Activated T-cell treated with anti-CD3 and anti-CD28 coated beads for 24 hours (primary cell): ENCODE measurements at regions not wholly inside any gene's neighbourhood (a gene's known extent, or its start where the extent isn't known, plus 50 kb on each side); places are given as distances from the start of the nearest gene placed in this dataset.

Experiments
- DNase-seq: peaks from one replicate; pipeline ENCODE4 v3.0.0-alpha.2; 2020; ENCODE audit warnings: low read depth

DNA sequence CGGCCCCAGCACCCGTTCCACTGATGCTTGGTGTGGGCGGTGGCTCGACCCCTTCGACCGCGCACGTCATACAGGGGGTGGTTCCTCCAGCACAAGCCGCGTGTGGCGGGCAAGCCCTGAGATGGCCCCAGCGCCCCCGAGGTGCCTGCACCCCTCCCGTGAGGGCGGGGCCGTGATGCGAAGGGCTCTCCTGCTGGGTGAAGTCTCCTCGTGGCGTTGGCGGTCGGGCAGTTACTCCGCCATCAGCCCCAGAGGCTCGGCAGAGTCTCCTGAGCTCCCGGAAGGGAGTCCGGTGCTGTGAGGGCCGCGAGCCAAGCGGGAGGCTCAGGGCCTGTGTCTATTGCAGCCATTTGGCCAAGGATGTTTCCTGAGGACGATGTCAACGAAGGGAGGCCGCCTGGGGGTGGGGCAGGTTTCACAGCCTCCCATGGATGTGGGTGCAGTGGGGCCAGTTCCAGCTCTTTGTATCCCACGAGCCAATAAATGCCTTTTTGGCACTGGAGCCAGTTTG, 78.1 kb upstream of the GALNT9 start:
- DNase-seq: no peak

- DNase-seq: no peak
These were observed 77.4 kb upstream of the GALNT9 start for GRCh38 chr12:132406493-132407450.

GRCh38 chr12:132405742-132406251, 76.4 kb upstream of the GALNT9 start:
- no peak for DNase-seq

DNA sequence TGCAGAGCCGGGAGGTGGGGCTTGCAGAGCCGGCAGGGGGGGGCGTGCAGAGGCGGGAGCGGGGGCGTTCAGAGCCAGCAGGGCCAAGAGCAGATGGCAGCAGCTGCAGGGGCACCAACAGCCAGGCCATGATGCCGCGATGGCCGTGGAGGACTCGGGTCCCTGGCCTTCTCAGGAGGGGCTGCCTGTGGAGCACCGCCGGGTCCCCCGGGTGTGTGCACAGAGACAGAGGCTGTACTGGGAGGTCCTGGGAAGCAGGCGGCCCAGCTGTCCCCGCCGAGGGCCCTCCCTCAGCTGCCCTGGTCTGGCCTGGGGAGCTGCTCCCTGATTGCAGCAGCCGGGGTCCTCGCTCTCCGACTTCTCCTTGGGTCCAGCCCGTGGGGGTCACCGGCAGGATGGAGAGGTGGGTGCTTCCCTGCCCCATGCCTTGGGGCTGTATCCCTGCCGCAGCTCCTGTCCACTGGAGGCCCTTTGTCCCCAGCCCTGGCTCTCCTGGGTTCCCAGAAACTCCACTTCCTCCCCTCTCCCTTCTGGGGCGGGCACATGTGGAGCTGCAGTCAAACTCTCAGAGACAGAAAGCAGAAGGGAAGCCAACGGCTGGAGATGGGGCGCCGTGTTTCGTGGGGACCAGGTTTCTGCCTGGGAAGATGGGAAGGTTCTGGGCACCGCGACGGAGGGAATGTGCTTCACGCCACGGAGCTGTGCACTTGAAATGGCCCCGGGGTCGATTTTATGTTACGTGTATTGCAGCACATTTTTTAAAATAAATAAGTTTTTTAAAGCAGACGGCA, 75.8 kb upstream of the GALNT9 start:
- DNase-seq: no peak

- DNase-seq: no peak
These were observed 75.1 kb upstream of the GALNT9 start for GRCh38 chr12:132404435-132404855.

DNA sequence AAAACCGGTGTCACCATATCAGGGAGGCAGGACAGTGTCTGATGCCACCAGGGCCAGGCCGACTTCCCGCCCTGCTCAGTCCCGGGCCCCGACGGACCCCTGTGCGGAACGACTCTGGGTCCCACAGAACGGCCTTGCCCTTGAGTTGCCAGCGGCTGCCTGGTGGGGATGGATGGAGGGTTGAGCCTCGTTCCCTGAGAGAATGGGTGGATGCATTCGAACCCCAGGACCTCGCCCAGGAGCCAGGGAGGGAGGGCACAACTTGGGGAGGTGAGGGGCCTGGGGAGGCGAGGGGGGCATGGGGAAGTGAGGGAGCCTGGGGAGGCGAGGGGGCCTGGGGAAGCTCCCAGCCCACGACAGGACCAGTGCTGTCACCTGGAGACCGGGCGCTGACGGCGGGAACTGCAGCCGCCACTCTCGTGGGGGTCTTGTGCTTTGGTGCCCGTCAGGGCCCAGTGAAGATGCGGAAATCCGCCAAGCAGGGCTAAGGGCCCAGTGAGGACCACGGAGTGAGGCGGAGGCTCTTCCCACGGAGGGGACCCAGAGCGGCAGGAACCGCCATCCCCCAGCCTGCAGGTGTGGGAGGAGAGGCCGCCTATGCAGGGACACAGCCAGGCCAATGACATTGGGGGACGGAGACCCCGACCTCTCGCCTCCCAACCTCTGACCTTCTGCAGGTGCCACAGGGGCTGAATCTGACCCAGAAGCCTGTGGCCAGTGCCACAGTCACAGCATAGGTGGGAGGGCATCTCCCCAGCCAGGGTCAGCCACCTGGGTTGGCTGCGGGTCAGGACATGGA, 74.4 kb upstream of the GALNT9 start:
- no peak for DNase-seq

GRCh38 chr12:132402831-132403416, 73.5 kb upstream of the GALNT9 start:
- DNase-seq: no peak

GRCh38 chr12:132401982-132402381, 72.6 kb upstream of the GALNT9 start:
- no peak for DNase-seq

DNA sequence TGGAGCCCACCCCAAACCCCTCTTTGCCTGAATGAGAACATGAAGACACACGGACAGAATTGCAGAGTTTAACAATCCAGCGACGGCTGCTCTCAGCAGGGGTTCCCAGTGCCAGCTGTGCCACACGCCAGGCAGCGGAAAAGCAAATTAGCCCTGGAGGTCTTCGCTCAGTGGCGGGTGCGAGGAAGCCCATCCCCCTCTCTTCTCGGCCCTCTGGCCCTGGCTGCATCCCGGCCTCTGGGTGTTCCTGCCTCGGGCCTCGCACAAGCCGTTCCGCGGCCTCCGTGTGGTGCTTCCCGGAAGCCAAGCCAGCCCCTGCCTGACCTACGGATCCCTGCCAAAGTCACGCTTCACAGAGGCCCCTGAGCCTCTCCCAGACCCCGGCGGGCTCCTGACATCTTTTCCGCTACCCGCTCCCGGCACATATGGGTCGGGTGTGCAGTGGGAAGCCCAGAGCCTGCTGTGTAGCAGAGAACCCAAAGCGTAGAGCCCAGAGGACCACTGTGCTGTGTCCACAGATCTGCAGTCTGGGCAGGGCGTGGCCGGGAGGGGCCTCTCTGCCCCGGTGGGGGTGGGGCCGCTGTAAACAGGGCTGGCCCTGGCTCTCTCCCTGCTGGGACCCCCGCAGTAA, 70.7 kb upstream of the GALNT9 start:
- DNase-seq: no peak

DNA sequence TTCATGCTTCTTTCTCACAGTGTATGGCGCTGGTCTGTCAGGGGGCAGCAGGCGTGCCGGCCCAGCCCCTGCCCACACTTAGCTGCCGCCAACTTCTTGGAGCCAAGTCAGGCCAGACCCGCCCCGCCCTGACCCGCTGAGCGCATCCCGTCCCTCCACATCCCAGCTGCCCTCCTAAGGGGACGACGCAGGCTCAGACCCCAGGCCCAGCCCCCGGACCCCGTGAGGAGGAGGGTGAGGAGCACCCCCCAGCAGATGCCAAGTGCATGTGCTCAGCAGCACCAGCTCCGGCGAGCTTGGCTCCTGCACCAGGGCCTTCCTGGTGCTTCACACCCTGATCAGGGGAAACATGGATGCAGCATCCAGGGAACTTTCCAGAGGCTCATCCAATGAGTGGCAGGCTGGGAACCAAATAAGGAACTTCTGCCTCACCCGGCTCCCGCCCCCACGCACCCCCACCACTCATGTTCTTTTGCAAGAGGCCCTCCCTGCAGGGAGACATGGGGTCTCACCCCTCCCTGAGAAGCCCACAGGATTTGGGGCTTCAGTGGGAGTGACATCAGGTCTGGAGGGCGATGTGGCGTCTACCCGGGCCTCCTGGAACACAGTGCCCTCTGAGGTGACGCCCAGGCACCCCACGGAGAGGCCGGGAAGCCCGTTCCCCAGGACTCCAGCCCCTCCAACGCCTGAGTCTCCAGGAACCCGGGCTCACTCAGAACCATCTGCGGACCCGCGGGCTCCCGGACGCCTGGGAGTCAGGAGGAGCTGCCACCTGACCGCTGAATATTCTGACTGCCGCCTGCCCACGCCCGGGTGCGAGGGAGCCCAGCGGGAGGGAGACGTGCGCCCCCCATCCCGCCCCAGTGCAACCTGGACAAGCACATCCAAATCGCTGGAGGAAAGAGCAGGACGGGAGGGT, 70.0 kb upstream of the GALNT9 start:
- no peak for DNase-seq

- DNase-seq: no peak
These were observed 69.1 kb upstream of the GALNT9 start for GRCh38 chr12:132398386-132398991.

DNA sequence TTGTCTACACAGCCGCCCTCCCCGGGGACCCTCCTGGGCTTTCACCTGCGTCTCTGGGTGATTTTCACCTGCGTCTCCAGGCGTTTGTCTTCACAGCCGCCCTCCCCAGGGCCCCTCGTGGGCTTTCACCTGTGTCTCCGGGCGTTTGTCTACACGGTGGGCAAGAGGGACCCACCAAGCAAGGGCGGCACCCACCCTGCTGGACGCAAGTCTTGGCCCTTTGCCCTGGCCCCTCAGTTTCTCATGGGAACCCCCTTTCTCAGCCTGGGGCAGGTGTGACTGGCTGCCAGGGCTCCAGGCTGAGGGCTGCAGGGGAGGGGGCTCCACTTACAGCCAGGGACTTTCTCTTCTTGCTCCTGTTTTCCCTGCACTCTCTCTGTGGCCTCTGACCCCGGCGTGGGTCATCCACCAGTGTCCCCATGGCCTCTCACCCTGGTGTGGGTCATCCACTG, 68.6 kb upstream of the GALNT9 start:
- DNase-seq: no peak

- no peak for DNase-seq
These were observed 68.0 kb upstream of the GALNT9 start for GRCh38 chr12:132397152-132397933.

DNA sequence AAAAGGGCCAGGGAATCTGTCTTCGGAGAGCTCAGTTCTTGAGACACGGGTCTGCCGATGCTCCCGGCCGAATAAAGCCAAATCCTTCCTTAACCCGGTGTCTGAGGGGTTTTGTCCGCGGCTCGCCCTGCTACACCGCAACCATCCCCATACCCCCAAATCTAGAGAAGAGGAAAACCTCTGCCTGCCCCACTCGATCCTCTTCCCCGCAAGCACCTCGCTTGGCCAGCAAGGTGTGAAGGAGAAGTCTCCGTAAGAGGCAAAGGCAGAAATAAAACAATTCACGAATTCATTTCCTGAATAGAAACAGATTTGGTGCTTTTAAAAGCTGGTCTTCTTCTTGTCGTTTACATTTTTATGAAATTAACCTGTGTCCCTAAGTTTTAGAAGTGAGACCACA, 67.3 kb upstream of the GALNT9 start:
- DNase-seq: no peak

DNA sequence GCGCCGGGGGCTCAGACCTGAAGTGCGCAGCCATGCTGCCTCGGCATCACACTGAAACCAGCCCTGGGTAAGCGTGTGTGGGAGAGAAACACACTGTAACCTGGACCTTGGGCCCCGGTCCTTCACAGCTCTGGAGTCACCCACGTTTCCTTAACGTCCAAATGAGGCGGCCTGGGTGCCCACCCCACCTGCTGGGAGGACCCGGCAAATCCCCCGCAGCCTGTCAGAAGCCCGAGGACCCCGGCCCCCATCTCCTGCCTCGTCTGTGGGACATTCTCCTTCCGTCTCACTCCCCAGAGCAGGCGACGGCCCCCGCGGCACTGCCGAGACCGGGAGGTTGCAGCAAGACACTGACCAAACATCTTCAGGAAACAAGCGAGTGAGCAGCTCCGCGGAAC, 66.5 kb upstream of the GALNT9 start:
- DNase-seq: no peak

DNA sequence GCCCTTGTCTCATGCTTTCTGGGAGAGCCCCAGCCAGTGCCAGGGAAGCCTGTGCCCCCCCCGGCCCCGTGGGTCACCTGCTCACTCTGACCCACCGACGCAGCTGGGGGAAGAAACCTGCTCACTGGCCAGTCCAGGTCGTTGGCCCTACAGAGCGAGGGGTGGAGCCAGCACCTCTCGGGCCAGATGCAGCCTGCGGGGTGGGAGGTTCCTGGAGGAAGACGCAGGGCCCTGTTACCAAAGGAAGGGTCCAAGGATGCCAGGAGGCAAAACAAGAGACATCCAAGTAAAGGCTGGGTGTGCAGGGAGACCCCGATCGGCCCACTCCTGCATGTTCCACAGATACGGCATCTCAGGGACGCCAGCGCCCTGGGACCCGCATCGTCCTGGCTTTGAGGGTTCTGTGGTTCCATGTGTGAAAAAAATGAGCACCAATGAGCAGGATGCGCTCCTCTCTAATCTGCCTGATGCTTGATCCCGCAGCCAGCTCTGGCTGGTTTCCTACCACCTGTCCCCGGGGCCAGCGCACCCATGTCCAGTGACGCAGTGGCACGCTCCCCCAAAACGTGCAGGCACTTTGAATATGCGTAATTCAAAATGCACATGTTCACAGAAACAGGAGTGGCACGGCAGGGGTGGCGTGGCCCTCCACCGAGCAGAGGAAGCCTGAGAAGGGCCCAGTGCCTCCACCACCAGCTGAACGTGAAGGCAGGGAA, 66.0 kb upstream of the GALNT9 start:
- DNase-seq: no peak

GRCh38 chr12:132393991-132394949, 64.9 kb upstream of the GALNT9 start:
- peak; percentile 20 for DNase-seq
